Ishikawa (cell line): ENCODE measurements at regions not wholly inside any gene's neighbourhood (a gene's known extent, or its start where the extent isn't known, plus 50 kb on each side); places are given as distances from the start of the nearest gene placed in this dataset.

Experiments
- CREB1 ChIP-seq: IDR thresholded peaks from 2 replicates; pipeline ENCODE4 v1.6.1; 2012; ENCODE audit warnings: low read depth
- EP300 ChIP-seq: IDR thresholded peaks from 2 replicates; pipeline ENCODE4 v1.6.1; 2012; ENCODE audit warnings: borderline replicate concordance
- FOXM1 ChIP-seq: IDR thresholded peaks from 2 replicates; pipeline ENCODE4 v1.6.1; 2012; ENCODE audit warnings: low read depth, borderline replicate concordance
- NFIC ChIP-seq: IDR thresholded peaks from 2 replicates; pipeline ENCODE4 v1.6.1; 2012
- RAD21 ChIP-seq: IDR thresholded peaks from 2 replicates; pipeline ENCODE4 v1.6.1; 2012; ENCODE audit warnings: low read depth
- TAF1 ChIP-seq: IDR thresholded peaks from 2 replicates; pipeline ENCODE4 v1.6.1; 2012; ENCODE audit warnings: low read depth, mild to moderate bottlenecking
- YY1 ChIP-seq: IDR thresholded peaks from 2 replicates; pipeline ENCODE4 v1.6.1; 2012; ENCODE audit warnings: low read depth
- TF ChIP-seq, protein P1 (sequence below): IDR thresholded peaks from 2 replicates; pipeline ENCODE4 v1.6.1; 2012; ENCODE audit warnings: low read depth, mild to moderate bottlenecking
- TF ChIP-seq, protein P2 (sequence below): IDR thresholded peaks from 2 replicates; pipeline ENCODE4 v1.6.1; 2012

DNA sequence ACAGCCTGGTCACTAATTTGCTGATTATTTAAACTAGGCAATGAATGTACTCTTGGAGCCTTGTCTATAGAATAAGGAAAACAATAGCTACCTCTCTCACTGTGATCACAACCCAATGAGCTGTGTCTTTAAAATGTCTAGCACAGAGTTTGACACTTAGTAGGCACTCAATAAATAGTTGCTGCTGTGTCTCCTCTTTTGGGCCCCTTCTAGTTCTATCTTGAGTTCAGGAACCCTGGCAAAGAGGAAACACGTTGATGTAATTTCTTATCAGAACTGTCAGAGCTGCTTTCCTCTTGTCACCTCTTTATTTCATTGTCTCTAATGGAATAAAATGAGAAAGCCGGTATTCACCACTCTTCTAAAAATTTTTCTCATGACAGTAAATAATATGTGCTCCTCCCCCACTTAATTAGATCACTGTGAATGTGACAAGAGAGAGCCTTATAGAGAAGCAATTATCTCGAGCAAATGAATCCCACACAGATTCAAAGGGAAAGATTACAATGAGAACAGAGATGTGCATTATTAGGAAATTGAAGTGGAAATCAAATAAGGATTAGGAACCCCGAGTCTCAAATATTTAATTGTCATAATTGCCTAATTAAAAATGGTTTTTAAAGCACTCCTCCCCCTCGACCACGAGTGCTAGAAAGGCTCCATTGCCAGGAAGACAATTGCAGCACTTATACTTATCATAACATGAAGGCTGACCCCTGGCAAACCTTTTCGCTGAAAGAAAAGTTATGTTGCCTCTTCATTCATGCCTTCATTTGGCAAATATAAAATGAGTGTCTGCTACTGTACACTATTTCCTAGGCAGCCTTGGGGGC lies 175.0 kb upstream of the BDNF start:
- no peak for TF ChIP-seq YY1
- TF ChIP-seq EP300: no peak
- TF ChIP-seq RAD21: no peak
- TF ChIP-seq FOXM1: no peak
- TF ChIP-seq CREB1: no peak
- TF ChIP-seq TAF1: no peak
- TF ChIP-seq, protein P1, sequence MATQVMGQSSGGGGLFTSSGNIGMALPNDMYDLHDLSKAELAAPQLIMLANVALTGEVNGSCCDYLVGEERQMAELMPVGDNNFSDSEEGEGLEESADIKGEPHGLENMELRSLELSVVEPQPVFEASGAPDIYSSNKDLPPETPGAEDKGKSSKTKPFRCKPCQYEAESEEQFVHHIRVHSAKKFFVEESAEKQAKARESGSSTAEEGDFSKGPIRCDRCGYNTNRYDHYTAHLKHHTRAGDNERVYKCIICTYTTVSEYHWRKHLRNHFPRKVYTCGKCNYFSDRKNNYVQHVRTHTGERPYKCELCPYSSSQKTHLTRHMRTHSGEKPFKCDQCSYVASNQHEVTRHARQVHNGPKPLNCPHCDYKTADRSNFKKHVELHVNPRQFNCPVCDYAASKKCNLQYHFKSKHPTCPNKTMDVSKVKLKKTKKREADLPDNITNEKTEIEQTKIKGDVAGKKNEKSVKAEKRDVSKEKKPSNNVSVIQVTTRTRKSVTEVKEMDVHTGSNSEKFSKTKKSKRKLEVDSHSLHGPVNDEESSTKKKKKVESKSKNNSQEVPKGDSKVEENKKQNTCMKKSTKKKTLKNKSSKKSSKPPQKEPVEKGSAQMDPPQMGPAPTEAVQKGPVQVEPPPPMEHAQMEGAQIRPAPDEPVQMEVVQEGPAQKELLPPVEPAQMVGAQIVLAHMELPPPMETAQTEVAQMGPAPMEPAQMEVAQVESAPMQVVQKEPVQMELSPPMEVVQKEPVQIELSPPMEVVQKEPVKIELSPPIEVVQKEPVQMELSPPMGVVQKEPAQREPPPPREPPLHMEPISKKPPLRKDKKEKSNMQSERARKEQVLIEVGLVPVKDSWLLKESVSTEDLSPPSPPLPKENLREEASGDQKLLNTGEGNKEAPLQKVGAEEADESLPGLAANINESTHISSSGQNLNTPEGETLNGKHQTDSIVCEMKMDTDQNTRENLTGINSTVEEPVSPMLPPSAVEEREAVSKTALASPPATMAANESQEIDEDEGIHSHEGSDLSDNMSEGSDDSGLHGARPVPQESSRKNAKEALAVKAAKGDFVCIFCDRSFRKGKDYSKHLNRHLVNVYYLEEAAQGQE: no peak
- TF ChIP-seq, protein P2, sequence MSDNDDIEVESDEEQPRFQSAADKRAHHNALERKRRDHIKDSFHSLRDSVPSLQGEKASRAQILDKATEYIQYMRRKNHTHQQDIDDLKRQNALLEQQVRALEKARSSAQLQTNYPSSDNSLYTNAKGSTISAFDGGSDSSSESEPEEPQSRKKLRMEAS: no peak
- TF ChIP-seq NFIC: no peak
